ENCODE measurements at regions not wholly inside any gene's neighbourhood (a gene's known extent, or its start where the extent isn't known, plus 50 kb on each side); places are given as distances from the start of the nearest gene placed in this dataset.

GRCh38 chrX:144293229-144293628 is 409.4 kb downstream of the UBE2NL start:
- Mint-ChIP-seq H3K9me3 (ENCODE audit: low read depth) (peaks cover 52% of the 10 kb centered on the region), H3K4me3 (ENCODE audit: unreplicated experiment) (no peak overlapping the region)

GRCh38 chrX:144295921-144296320 is 412.1 kb downstream of the UBE2NL start:
- Mint-ChIP-seq H3K9me3 (ENCODE audit: low read depth) (peaks cover 36% of the 10 kb centered on the region), H3K4me3 (ENCODE audit: unreplicated experiment) (no peak overlapping the region), H3K27ac (ENCODE audit: unreplicated experiment) (no peak overlapping the region), H3K4me1 (ENCODE audit: low read depth) (no peaks in the 10 kb centered on the region), H3K36me3 (ENCODE audit: low read depth) (no peaks in the 10 kb centered on the region), H3K27me3 (ENCODE audit: low read depth) (no peaks in the 10 kb centered on the region)
- DNase-seq (ENCODE audit: low spot score) = no peak
- TF ChIP-seq CTCF (IDR thresholded peaks at IDR 0.05) = no peak

More at GRCh38 chrX:144293229-144293628, 409.4 kb downstream of the UBE2NL start:
- Mint-ChIP-seq H3K27ac (ENCODE audit: unreplicated experiment) (no peak overlapping the region), H3K27me3 (ENCODE audit: low read depth) (no peaks in the 10 kb centered on the region), H3K36me3 (ENCODE audit: low read depth) (no peaks in the 10 kb centered on the region), H3K4me1 (ENCODE audit: low read depth) (no peaks in the 10 kb centered on the region)
- DNase-seq (ENCODE audit: low spot score) = no peak
- no peak for TF ChIP-seq CTCF (IDR thresholded peaks at IDR 0.05)

GRCh38 chrX:144297221-144297620 is 413.4 kb downstream of the UBE2NL start:
- no peak overlapping the region for H3K4me3 Mint-ChIP-seq (ENCODE audit: unreplicated experiment)
- H3K27ac Mint-ChIP-seq (ENCODE audit: unreplicated experiment) = no peak overlapping the region
- H3K36me3 Mint-ChIP-seq (ENCODE audit: low read depth) = no peaks in the 10 kb centered on the region
- H3K9me3 Mint-ChIP-seq (ENCODE audit: low read depth) = peaks cover 36% of the 10 kb centered on the region
- DNase-seq (ENCODE audit: low spot score) = no peak
- H3K4me1 Mint-ChIP-seq (ENCODE audit: low read depth) = no peaks in the 10 kb centered on the region
- no peaks in the 10 kb centered on the region for H3K27me3 Mint-ChIP-seq (ENCODE audit: low read depth)
- no peak for TF ChIP-seq CTCF (IDR thresholded peaks at IDR 0.05)

- H3K9me3 Mint-ChIP-seq (ENCODE audit: low read depth) = peaks cover 9% of the 10 kb centered on the region
- H3K4me1 Mint-ChIP-seq (ENCODE audit: low read depth) = no peaks in the 10 kb centered on the region
- no peaks in the 10 kb centered on the region for H3K27me3 Mint-ChIP-seq (ENCODE audit: low read depth)
- H3K4me3 Mint-ChIP-seq (ENCODE audit: unreplicated experiment) = no peak overlapping the region
- DNase-seq (ENCODE audit: low spot score) = no peak
- TF ChIP-seq CTCF (IDR thresholded peaks at IDR 0.05) = no peak
- no peak overlapping the region for H3K27ac Mint-ChIP-seq (ENCODE audit: unreplicated experiment)
- H3K36me3 Mint-ChIP-seq (ENCODE audit: low read depth) = no peaks in the 10 kb centered on the region
Observed at GRCh38 chrX:144327495-144327894, 443.6 kb downstream of the UBE2NL start.

- no peaks in the 10 kb centered on the region for H3K36me3 Mint-ChIP-seq (ENCODE audit: low read depth)
- no peak overlapping the region for H3K27ac Mint-ChIP-seq (ENCODE audit: unreplicated experiment)
- no peaks in the 10 kb centered on the region for H3K4me1 Mint-ChIP-seq (ENCODE audit: low read depth)
- no peaks in the 10 kb centered on the region for H3K27me3 Mint-ChIP-seq (ENCODE audit: low read depth)
- H3K4me3 Mint-ChIP-seq (ENCODE audit: unreplicated experiment) = no peak overlapping the region
- TF ChIP-seq CTCF (IDR thresholded peaks at IDR 0.05) = no peak
- peaks cover 36% of the 10 kb centered on the region for H3K9me3 Mint-ChIP-seq (ENCODE audit: low read depth)
- no peak for DNase-seq (ENCODE audit: low spot score)
Observed at GRCh38 chrX:144333429-144333828, 449.6 kb downstream of the UBE2NL start.

All from chondrocyte (in vitro differentiated cells).